ENCODE measurements at regions not wholly inside any gene's neighbourhood (a gene's known extent, or its start where the extent isn't known, plus 50 kb on each side); places are given as distances from the start of the nearest gene placed in this dataset.
A peak's percentile ranks its signal among the peaks of the same experiment; 100 is the strongest.

DNA sequence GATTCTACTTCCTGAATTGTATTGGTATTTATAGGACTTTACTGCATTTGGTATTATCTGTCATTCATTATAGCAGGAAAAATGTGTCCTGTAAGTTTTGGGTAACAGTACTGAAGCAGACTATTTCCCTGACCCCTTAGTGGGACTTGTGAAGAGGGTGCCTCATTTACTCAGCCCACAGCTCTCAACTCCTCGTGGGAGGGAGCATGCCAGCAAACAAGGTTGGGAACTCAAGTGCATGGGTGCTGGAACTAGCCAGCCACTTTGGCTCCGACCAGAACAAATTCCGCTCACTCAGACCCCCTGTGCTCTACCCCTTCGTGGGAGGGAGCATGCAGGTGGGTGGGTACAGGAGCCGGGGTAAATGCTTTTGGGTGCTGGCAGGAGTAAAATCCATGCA is 1773.5 kb upstream of the WWC1 start:
- no peaks in the 10 kb centered on the region for H3K27me3 ChIP-seq
- H3K4me3 ChIP-seq = no peak overlapping the region
- no peak for TF ChIP-seq CTCF (IDR thresholded peaks at IDR 0.05)
- TF ChIP-seq POLR2A (IDR thresholded peaks at IDR 0.05) = no peak
- no peak overlapping the region for H3K27ac ChIP-seq
- ATAC-seq = no peak
- 63 to 72% methylated on average over 5 of the region's 5 CpGs for WGBS, 2 donors
- H3K9me3 ChIP-seq = no peaks in the 10 kb centered on the region
- DNase-seq = no peak
- H3K4me1 ChIP-seq = no peaks in the 10 kb centered on the region
- no peaks in the 10 kb centered on the region for H3K36me3 ChIP-seq (replicated peaks in 1 of 2; ENCODE audit: insufficient read depth in 1 of 2, low read depth in 2 of 2)
- intact Hi-C loops (cut with DNase I) = no loop called here

DNA sequence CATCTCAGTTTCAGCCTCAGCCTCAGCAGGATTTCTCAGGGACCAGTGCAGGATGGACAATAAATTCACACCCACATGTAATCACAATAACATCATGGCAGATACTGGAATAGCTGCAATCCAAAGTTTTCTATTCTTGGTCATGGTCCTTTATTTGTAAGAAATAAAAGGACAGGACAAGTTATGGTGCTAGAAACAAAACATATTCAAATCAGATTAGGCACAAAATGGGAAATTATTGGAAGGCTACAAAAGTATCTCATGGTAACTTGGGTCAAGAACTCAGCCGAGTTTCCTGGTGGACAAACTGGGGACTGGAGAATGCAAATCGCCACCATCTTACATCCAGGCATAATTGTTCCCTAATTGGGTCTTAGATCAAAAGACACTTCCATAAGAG is 1768.2 kb upstream of the WWC1 start:
- ATAC-seq = no peak
- Histone ChIP-seq H3K27me3 (no peaks in the 10 kb centered on the region), H3K4me1 (no peaks in the 10 kb centered on the region), H3K4me3 (no peak overlapping the region), H3K36me3 (replicated peaks in 1 of 2; ENCODE audit: insufficient read depth in 1 of 2, low read depth in 2 of 2) (no peaks in the 10 kb centered on the region), H3K9me3 (no peaks in the 10 kb centered on the region), H3K27ac (no peak overlapping the region)
- WGBS, 2 donors = 62 to 74% methylated on average over 2 of the region's 2 CpGs
- no peak for DNase-seq
- intact Hi-C loops (cut with DNase I) = no loop called here
- TF ChIP-seq POLR2A (IDR thresholded peaks at IDR 0.05) = no peak
- no peak for TF ChIP-seq CTCF (IDR thresholded peaks at IDR 0.05)

DNA sequence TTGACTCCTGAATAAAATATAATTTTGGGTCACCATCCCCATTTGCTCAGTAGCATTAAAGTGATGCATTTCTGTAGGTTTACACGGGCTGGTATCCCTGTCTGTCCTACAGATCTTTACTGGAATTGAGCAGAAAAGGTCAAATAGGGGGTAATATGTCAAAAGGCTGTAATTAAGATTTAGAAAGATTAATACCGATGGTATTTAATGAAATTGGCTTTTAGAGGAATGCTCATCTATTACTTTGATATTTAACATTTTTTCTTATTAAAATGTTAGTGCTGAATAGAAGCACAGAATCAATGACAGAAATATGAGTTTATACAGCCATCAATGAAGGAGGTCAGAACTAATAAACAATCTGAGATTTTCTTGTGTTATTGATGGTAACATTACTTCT is 1762.2 kb upstream of the WWC1 start:
- intact Hi-C loops (cut with DNase I) = no loop called here
- Histone ChIP-seq H3K4me1 (peaks cover 8% of the 10 kb centered on the region), H3K36me3 (replicated peaks in 1 of 2; ENCODE audit: insufficient read depth in 1 of 2, low read depth in 2 of 2) (no peaks in the 10 kb centered on the region), H3K4me3 (no peak overlapping the region), H3K27me3 (no peaks in the 10 kb centered on the region), H3K9me3 (no peaks in the 10 kb centered on the region), H3K27ac (no peak overlapping the region)
- no peak for ATAC-seq
- TF ChIP-seq POLR2A (IDR thresholded peaks at IDR 0.05) (no peak), CTCF (IDR thresholded peaks at IDR 0.05) (no peak)
- 22 to 32% methylated on average over 2 of the region's 2 CpGs for WGBS, 2 donors
- no peak for DNase-seq

DNA sequence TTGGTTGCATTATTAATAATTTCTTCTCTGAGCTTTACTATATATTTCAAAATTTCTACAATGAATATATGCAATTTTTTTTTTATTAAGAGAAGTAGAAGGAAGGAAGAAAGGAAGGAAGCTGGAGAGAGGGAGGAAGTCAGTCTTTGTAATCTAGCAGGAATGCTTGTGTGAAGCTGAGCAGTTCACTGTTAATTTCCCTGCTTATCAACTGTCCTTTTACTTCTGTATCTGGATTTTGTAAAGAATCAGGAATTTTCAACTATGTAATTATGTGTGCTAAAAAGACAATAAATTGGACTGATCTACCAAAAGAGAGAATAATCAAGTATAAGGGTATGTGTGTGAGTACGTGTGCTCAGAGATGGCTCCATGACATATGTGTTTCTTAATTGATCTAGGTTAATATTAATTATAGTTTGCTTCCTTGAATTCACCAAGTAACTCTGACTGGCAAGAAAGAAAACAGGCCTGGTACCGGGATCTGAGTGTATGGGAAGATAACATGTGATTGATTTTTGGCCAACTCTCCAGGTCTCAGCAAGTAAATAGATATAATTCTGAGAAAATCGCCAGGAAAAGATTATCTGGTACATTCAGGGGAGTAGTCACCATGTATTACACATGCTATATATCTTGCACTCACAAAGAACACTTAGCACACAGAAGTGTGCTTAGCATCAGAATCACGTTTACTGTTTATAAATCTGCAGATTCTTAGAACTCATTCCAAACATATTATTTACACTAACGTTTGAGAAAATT is 1758.8 kb upstream of the WWC1 start:
- no peaks in the 10 kb centered on the region for H3K27me3 ChIP-seq
- peaks cover 13% of the 10 kb centered on the region for H3K4me1 ChIP-seq
- intact Hi-C loops (cut with DNase I) = no loop called here
- no peak overlapping the region for H3K4me3 ChIP-seq
- no peak overlapping the region for H3K27ac ChIP-seq
- TF ChIP-seq CTCF (IDR thresholded peaks at IDR 0.05) (no peak), POLR2A (IDR thresholded peaks at IDR 0.05) (no peak)
- no peaks in the 10 kb centered on the region for H3K9me3 ChIP-seq
- WGBS, 2 donors = 24 to 27% methylated on average over 5 of the region's 5 CpGs
- DNase-seq = no peak
- no peaks in the 10 kb centered on the region for H3K36me3 ChIP-seq (replicated peaks in 1 of 2; ENCODE audit: insufficient read depth in 1 of 2, low read depth in 2 of 2)
- ATAC-seq = peak; percentile 52

DNA sequence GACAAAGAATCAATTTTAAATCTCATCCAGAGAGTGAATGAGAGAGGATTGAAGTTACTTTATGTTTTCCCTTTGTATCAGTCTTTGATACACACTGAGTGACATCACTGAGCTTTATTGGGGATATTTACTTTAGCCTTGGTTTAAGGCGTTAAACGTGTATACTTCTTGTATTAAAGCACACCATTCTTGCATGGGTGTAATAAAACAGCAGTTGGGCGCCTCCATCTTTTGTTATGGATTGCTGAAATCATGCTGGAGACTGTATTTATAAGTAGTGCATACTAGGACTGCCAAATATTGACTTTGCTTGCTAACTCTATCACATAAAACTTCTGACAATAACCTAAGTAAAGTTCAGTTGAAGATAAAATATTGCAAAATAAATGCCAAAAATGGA is 1755.8 kb upstream of the WWC1 start:
- 25 to 26% methylated on average over 3 of the region's 3 CpGs for WGBS, 2 donors
- Histone ChIP-seq H3K4me3 (no peak overlapping the region), H3K9me3 (no peaks in the 10 kb centered on the region), H3K27ac (no peak overlapping the region), H3K4me1 (peaks cover 13% of the 10 kb centered on the region), H3K27me3 (no peaks in the 10 kb centered on the region), H3K36me3 (replicated peaks in 1 of 2; ENCODE audit: insufficient read depth in 1 of 2, low read depth in 2 of 2) (no peaks in the 10 kb centered on the region)
- intact Hi-C loops (cut with DNase I) = no loop called here
- DNase-seq (no peak), ATAC-seq (no peak)
- TF ChIP-seq CTCF (IDR thresholded peaks at IDR 0.05) = no peak
- no peak for TF ChIP-seq POLR2A (IDR thresholded peaks at IDR 0.05)
